Activated CD4-positive, alpha-beta T cell treated with anti-CD3 and anti-CD28 coated beads, Interleukin-2, amount 50 U/mL, for 24 hours (primary cell): ENCODE measurements at regions not wholly inside any gene's neighbourhood (a gene's known extent, or its start where the extent isn't known, plus 50 kb on each side); places are given as distances from the start of the nearest gene placed in this dataset.

Experiments
- DNase-seq, 2 donors: peaks; one replicate each; pipeline ENCODE4 v3.0.0-alpha.2; 2020; ENCODE audit warnings: low read depth in 1 of 2, low spot score in 1 of 2

DNA sequence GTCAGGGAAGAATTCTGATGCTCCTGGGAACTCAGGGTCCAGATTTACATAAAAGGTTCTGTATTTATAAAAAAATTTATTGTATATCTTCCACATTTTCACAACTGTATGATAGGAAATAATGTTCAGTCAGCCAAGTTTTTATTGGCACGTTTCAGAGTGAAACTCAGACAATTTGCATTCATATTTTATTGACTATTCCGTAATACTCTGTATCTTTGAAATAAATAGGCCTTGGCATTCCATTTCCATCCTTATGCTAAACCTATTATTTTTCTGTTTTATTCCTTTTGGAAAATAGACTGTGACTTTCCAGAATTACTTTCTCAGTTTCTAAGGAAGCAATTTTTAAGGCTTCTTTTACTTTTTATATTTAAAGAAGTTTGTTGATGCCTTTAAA lies 329.0 kb downstream of the OLFM3 start:
- DNase-seq, result no peak

DNA sequence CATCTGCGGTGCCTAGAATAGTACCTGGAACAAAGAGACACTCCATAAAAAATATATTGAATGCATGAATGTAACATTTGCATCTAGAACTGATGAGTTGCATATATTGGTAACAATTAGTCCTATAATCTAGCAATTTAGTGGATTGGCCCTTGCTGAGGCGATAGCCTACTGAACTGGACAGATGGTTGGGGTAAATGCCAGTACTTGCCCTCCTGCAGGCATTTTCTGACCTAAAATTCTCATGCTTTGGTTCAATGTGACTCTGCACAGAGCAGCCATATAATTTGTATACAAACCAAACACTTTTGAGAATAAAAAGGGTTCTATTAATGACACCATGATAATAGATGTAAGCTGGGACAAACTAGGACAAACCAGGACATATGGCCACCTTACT lies 313.6 kb downstream of the OLFM3 start:
- DNase-seq, result no peak

DNA sequence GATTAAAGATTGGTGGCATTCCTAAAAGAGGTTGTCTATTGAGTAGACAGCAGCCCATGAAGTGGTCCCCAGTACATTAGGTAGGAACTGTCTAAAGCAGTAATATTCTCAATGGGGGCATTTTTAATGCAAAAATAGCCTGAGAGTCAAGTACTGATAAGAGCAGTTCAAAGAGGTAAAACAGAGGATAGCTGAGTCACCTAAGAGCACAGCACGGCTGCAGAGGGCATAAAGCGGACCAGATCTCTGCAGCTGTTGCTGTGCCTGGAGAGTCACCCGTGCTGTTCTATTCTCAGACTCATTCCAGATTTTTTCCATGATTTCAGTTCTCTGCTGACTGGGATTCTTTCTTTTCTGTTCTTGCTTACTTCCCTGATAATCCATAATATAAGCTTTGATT lies 313.2 kb downstream of the OLFM3 start:
- DNase-seq, result no peak

DNA sequence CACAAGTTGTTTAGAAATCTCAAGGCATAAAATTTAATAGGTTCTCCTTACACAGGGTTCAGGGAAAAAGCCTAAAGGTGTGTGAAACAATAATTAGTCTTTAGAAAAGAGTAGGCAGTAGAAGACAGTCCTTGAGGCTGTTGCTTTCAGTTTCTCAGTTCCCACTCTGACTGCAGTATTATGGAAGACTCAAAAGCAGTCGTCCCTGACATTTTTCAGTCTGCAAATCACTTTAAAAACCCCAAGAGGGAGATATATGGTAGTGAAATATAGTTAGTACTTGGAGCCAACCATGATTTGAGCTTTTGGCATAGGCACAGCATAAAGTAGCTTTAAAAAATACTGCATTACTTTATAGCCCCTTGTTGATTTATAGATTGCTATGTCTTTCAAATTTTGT lies 299.7 kb downstream of the OLFM3 start:
- no peak for DNase-seq

DNA sequence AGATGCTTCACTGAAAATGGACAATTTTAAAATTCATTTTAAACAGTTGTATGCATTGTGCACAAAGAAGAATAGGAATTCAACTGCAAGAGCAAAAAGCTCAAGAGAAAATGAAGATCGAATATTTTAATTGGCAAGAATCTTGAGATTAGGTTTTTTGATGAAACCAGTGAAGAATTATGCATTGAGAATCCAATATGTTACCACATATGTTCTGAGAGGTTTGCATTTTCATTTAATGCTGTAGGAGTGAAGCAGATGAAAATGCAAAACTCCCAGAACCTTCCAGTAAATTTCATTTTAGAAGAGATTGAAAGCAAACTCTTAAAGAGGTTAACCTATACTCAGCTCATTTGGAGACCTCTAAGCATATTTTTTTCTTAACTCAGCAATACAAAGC lies 298.0 kb downstream of the OLFM3 start:
- no peak for DNase-seq

DNA sequence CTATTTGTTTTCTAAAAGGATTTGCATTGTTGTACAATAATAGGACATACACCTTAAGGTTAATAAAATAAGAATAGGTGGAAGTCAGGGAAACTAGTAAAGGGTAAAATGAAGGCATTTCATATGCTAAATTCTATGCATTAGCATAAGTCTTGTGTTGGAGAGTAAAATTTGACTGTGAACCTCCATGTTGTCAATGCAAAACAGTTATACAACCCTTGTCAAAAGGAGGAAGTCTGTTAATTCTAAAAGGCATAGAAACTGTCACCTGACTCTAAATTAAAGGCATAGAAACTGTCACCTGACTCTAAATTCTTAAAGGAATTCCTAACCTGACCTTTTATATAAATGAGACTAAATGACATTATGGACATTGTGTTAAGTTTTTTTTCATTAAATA lies 291.8 kb downstream of the OLFM3 start:
- DNase-seq, result no peak

DNA sequence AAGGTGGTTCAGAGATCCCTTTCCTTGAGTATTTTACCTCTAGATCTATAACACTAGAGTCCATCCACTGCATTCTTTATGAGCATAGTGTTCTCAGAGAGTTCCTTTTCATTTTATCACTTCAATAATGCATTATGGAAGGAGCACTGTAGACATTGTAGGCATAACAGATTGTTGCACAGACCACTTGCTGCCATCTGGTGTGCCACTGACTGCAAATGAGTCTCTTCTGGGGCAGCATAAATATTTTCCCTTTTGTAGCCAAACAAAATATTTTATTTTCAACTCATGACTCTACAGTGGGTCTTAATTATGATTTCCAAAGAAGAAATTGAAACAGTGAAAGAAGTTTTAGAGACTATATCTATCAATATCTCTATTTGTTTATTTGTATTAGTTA lies 290.4 kb downstream of the OLFM3 start:
- no peak for DNase-seq

DNA sequence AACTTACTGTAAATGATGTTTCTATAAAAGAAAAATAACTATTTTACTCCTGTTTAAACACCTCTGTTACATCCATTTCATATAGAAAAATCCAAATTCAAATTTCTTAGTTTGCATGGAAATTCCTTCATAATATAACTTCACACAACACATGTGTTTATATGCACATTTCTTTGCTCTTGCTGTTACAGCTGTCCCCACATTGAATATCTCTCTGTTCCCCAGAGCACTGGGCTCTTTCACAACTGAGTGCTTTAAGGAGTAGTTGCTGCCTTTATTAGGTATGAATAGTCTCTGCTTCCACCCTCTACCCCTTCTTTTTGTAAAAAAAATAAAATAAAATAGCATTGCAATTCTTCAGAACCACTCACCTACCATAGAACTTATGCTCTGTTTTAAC lies 287.0 kb downstream of the OLFM3 start:
- DNase-seq, result no peak

DNA sequence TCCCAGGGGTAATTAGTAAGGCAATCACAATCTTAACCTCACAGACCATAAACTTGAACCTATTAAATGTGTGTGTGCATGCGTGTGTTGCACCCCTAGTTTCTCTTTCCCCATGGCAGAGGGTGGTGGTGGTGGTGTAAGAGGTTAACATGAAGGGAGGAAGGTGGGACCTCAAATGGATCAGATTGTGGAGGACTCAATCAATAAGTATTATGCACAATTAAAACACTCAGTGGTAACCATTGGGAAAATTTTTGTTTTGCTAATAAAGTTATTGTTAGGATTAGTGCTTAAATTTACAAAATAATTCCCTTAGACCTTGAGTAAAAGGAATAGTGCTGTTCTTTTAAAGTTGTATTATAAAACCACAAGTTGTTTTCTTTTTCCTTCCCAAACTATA lies 283.0 kb downstream of the OLFM3 start:
- DNase-seq, result no peak

DNA sequence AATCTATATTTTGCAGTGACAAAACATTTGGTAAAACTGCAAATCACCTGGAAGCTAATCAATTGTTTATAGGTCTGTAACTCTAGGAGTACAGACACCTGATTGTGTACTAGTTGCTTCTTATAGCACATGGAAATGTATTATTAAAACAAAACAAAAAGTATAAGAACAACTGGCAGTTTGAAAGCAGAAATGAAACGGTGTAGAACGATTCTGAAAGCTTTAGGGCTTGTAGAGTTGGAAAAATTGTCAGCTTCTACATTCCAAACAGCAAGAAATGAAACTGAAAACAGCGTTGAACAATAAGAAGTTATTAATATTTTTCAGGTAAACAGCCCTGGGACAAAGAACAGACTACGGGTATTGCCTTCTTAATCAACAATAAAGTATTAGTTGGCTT lies 273.3 kb downstream of the OLFM3 start:
- DNase-seq, result no peak

DNA sequence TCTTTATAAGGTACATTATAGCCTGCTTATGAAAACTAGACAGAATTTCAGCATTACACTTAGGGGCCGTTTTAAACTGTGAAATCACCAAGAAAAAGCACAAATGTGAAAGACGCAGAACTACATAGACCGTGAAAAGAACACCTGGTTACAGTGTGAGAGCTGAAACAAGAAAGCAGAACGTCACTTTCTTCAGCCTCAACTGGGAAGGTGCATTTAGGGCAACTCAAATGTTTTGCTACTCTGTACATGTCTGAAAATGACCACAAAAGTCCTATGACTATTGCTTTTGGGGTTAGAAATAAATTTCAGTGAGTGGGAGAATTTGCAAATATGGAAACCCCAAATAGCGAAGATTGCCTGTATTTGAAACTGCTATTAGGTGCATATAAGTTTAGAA lies 268.7 kb downstream of the OLFM3 start:
- DNase-seq, result no peak

DNA sequence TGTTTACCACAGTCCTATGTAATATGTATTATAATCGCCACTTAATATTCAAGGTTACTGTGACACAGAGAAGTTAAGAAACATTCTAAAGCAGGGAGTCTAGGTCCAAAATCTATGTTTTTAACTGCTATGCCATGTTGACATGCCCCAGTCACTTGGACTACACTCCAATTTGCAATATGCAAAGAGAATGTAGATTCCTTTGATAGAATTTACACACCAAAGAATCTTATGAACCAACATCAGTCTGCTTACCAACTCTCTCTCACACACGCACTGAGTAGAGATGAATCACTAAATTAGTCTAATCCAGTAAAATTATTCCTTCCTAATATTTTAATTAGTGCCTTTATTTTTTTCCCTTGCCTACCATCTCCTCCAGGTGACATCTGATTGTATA lies 266.2 kb downstream of the OLFM3 start:
- no peak for DNase-seq

DNA sequence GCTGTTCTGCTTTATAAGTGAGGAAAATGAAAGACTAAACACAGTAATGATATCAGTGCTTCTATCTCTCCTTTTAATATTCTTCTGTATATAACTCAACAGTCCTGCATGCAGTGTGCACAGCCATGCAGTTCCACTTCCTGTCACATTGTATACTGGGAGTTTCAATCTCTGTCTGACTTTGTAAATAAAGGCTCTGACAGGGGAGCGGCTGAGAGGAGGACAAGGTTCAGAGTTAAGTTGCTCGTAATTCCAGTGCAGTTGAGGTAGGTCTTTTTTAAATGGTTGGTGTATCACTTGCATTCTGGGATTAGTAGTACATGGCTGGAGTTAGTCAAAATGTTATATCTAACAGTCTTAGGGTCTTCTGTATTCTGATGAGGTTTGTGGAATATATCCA lies 264.5 kb downstream of the OLFM3 start:
- DNase-seq, result no peak

DNA sequence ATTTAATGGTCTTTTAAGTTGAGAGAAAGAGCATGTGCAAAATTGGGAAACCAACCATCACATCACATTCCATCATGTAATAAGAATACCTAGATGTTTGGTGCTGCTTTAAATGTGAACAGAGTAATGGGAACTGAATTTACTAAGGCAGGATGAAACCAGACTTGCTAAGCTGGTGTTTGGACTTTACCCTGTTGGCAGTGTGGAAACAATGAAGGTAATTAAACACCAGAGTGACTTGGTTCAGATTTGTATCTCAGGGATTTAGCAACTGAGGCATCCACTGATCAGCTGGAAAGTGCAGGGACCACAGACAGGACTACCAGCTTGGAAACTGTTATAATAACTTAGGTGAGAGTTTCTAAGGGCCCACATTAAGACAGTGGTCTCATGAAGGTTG lies 263.4 kb downstream of the OLFM3 start:
- DNase-seq, result no peak

DNA sequence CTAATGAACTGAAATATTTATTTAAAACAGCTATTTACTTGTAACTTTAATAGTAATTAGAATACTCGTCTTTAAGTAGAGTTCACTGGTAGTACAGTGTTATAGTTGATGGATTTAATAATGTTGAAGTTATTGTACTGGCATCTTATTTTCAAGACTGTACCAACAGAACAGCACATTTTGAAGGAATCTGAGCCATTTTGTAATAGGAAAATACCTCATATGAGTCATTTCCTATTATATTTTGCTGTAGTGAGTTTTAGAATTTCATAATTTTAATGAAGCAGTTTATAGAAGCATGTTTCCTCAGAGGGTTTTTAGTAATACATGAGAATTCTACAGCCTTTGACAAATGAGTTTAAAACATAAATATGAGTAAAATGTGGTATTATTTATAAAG lies 258.3 kb downstream of the OLFM3 start:
- DNase-seq, result no peak

DNA sequence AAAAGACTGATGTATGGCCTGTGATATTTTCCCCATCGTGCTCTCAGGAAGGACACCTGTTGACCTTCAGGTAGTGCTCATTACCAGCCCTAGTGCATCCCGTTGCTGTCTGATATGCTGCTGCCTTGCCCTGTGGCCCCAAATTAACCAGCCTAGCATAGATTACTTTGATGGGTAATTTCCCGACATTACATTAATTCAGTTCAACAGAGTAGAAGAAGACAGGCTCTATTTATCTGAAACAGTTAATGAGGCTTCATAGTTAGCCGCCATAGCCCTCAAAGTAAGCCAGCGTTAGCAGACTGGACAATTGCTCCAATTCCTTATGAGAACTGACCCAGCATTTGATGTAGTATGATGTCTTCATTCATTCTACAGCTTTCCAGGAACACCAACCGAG lies 257.6 kb downstream of the OLFM3 start:
- no peak for DNase-seq

DNA sequence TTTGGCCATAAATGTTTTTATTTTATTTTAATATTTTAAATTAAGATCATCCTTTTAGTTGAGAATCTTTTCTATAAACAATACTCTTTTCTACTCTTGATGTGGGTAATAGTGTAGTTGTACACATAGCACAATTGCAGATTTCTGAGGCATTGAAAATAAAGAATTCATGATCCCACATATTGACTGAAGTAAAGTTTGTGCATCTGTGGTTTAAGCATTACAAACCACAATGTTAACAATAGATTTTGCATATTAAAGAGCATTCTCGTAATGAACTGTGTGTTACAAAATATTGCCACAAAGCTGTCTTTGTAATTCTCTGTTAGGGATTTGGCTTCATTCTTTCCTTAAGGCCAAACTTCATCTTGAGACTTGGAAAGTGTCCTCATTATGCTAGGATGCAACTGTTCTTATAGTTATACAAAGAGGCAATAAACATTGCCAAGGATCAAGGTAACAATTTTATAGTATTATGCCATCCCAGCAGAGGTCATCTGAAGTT lies 256.8 kb downstream of the OLFM3 start:
- DNase-seq, result no peak

DNA sequence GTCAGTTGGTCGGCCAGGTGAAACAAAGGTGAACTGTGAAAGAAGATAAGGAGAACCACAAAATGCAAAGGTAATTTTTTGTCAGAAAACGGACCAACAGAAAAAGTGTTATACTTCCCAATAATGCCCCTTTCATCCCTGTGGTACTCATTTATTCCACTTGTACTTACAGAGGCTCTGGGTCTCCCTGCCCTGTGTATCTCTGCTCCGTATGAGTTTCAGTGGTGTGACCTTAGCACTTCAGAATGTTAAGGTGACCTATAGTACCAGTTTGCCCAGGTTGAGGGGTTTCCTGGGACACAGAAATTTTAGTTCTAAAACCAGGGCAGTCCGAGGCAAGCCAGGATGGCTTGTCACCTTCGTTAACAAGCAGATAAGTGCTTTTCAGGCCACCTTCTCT lies 254.8 kb downstream of the OLFM3 start:
- no peak for DNase-seq

DNA sequence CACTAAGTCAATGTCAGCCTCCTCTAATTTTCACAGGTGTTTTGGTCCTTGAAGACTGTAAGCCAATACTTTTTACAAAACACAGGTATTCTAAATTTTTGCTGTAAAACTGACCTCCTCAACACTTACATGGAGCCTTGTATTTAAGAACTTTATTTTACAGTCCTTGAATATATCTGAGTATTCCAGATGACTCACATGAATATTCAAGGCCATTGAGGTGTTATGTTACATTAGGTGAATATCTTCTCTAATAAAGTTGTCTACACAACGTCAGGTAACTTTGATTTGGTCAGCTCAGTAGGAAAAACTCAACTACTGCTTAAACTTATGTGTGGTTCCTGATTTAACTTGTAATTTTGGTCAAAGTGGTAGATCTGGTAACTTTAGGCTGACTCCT lies 254.2 kb downstream of the OLFM3 start:
- DNase-seq, result no peak

DNA sequence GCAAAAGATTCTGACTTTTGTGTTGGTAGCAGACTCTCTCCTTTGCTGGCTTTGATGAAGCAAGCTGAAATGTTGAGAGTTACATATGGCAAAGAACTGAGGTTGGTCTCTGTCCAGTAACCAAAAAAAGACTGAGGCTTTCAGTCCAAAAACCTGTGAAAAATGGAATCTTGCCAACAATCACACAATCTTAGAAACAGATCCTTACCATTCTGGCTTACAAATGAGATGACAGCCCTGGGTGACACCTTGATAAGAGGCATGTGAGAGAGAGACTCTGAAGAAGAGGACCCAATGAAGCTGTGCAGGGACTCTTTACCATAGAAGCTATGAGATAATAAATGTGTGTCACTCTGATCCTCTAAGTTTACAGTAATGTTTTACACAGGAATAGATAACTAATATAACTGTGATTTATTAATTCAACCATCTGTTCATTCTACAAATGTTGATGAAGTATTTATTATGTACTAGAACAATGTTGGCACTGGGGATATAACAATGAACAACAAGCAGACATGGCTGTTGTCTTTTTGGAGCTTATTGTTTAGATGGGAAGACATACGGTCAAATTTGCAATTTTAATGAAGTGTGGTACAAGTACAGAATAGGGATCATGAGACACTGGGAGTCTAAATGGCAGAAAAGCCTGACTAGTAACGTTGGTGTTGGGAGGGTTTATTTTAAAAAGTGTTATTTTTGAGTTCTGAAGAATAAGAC lies 251.0 kb downstream of the OLFM3 start:
- no peak for DNase-seq

DNA sequence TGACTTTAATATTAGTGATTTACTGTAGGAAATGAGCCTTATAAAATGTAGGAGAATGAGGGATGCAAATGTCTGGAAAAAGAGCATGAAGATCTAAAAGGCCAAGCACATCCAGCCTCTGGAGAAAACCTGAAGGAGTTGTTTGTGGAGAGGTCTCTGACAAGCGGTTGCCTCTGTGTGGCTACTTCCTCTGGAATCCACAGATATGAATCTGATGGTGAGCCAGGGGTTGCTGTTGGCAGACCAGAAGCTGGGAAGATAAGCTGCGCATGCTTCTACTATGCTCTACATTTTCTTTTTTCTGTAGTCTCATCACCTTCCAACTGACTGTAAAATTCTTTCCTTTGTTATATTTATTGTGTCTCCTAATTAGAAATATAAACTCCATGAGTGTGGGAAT lies 248.6 kb downstream of the OLFM3 start:
- DNase-seq, result no peak
